ENCODE measurements at regions not wholly inside any gene's neighbourhood (a gene's known extent, or its start where the extent isn't known, plus 50 kb on each side); places are given as distances from the start of the nearest gene placed in this dataset.

GRCh38 chr3:163730684-163731083, 1347.6 kb downstream of the SI start:
- Histone ChIP-seq H3K27ac (ENCODE audit: insufficient read depth, low read depth, low read length) (no peak overlapping the region), H2AFZ (ENCODE audit: low read depth, low read length) (no peak overlapping the region), H3K27me3 (ENCODE audit: control insufficient read depth in 2 of 2, insufficient read depth in 2 of 2, low read length in 2 of 2) (no peaks in the 10 kb centered on the region), H3K36me3 (ENCODE audit: control insufficient read depth in 2 of 2, extremely low read depth in 1 of 2, insufficient read depth in 2 of 2, low read length in 2 of 2) (no peaks in the 10 kb centered on the region), H3K4me1 (ENCODE audit: control insufficient read depth, extremely low read depth, insufficient read depth, low read length) (no peaks in the 10 kb centered on the region), H4K20me1 (replicated peaks; ENCODE audit: control insufficient read depth, extremely low read depth, insufficient read depth, low read length) (no peaks in the 10 kb centered on the region), H3K9me1 (replicated peaks; ENCODE audit: control insufficient read depth, extremely low read depth, insufficient read depth, low read length) (no peaks in the 10 kb centered on the region), H3K9me3 (replicated peaks; ENCODE audit: control insufficient read depth, insufficient read depth, low read length) (peaks cover 2% of the 10 kb centered on the region), H3K4me3 (replicated peaks in 1 of 3; ENCODE audit: insufficient read depth in 1 of 3, low read depth in 1 of 3, low read length in 3 of 3) (no peak overlapping the region), H3K4me2 (ENCODE audit: insufficient read depth, low read length) (no peak overlapping the region), H3K9ac (replicated peaks; ENCODE audit: extremely low read depth, insufficient read depth, low read length) (no peak overlapping the region), H3K79me2 (ENCODE audit: control insufficient read depth, insufficient read depth, low read length) (no peaks in the 10 kb centered on the region)
- no peak for DNase-seq (ENCODE audit: low read depth, low spot score)
- intact Hi-C loops (cut with micrococcal nuclease), result no loop called here
- dilution Hi-C loops (cut with MboI; ENCODE audit: extremely low pct_ligation_motif_present, low sequenced_read_pairs), result no loop called here
- CTCF ChIA-PET, result no interaction called here
- TF ChIP-seq POLR2AphosphoS5 (IDR thresholded peaks at IDR 0.05; ENCODE audit: insufficient read depth, low read depth, low read length) (no peak), JUN (IDR thresholded peaks at IDR 0.05; ENCODE audit: borderline replicate concordance, insufficient read depth, insufficient read length, low read depth) (no peak), FOS (IDR thresholded peaks at IDR 0.05; ENCODE audit: borderline replicate concordance, insufficient read depth, low read length) (no peak), MYC (IDR thresholded peaks at IDR 0.05; ENCODE audit: low read depth, low read length) (no peak), POLR2A (IDR thresholded peaks at IDR 0.05; ENCODE audit: low read depth, low read length) (no peak), MAX (IDR thresholded peaks at IDR 0.05; ENCODE audit: insufficient read depth, insufficient read length) (no peak), GATA2 (IDR thresholded peaks at IDR 0.05; ENCODE audit: insufficient read depth, insufficient read length, low read depth, low read length) (no peak), CTCF (IDR thresholded peaks at IDR 0.05; ENCODE audit: extremely low read depth in 1 of 2, insufficient read depth in 1 of 2, low read depth in 1 of 2, low read length in 2 of 2) (no peak), EZH2 (IDR thresholded peaks at IDR 0.05; ENCODE audit: borderline replicate concordance, low read depth, low read length, severe bottlenecking) (no peak)
- no peak for FAIRE-seq
- POLR2A ChIA-PET, result no interaction called here
- BruUV-seq (replicated peaks), result no TSS peak

All from endothelial cell of umbilical vein (primary cell).